GM21576 (cell line): ENCODE measurements at regions not wholly inside any gene's neighbourhood (a gene's known extent, or its start where the extent isn't known, plus 50 kb on each side); places are given as distances from the start of the nearest gene placed in this dataset.

Source experiments
- ATAC-seq: cut with Tn5 transposase; IDR thresholded peaks from one replicate; pipeline ENCODE4 v1.9.1; 2021; ENCODE audit warnings: mild to moderate bottlenecking, moderate library complexity; ENCODE audit not compliant: unreplicated experiment

GRCh38 chr18:28409811-28410210 is 232.9 kb upstream of the CDH2 start:
- ATAC-seq = no peak

DNA sequence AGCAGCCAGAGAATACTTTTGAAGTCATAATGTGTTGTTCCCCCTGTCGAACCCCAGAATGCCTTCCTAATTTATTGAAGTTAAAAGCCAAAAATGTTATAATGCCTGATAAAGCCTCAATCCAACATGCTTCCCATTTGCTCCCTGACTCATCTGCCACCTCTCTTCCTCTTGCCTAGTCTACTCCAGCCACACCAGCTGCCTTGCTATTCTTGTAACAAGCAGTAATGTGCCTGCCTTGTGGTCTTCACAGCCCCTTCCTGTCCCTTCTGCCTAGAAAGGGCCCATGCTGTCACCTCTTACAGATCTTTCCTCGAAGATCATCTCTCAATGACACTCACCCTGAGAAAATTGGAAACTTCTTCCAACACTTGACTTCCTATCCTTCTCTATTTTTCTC is 231.6 kb upstream of the CDH2 start:
- no peak for ATAC-seq

DNA sequence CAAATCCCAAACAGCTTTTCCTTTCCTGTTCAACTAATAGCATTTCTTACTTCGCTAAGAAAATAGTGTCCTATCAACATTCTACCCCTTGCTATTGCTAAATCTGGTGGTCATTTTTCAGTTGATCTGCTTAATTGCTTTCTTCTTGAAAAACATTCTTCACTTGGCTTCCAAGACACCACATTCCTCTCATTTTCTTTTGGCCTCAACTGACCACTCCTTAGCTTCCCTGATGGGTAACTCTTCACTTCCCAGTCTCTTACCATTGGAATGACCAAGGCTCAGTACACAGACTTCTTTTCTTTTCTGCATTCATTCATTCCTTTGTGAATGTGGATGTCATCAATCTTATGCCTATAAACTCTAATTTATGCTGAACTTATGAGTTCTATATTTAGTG is 230.8 kb upstream of the CDH2 start:
- no peak for ATAC-seq

- no peak for ATAC-seq
Measured at GRCh38 chr18:28406533-28406932, 229.6 kb upstream of the CDH2 start.

DNA sequence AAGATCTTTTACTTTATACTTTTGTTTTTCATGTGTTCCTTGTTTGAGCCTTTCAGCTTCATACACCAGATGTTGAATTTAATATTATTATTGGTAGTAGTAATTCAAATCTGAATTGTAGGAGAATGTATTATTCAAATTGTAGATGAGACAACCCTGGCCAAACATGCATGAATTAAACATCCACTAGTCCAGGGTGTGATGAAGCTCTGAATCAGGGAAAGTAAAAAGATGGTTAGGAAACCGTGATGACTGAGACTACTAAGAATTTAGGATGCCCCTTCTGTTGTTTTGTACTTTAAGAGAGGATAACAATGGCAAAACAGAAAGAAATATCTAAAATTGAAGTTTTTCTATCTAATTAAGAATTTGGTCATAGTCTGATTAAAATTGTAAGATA is 227.8 kb upstream of the CDH2 start:
- no peak for ATAC-seq

- no peak for ATAC-seq
Measured at GRCh38 chr18:28399781-28400362, 222.9 kb upstream of the CDH2 start.

- no peak for ATAC-seq
Measured at GRCh38 chr18:28398471-28398870, 221.5 kb upstream of the CDH2 start.

DNA sequence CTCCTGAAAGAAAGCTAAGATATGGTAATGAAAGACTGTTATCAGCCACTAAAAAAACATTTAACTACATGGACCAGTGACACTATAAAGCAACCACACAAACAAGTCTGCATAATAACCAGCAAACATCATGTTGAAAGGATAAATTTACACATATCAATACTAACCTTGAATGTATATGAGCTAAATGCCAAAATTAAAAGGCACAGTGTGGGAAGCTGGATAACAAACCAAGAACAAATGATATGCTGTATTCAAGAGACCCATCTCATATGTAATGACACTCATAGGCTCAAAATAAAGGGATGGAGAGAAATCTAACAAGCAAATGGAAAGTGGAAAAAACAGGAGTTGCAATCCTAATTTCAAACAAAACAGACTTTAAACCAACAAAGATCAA is 213.1 kb upstream of the CDH2 start:
- no peak for ATAC-seq

GRCh38 chr18:28382215-28382879 is 205.4 kb upstream of the CDH2 start:
- ATAC-seq = no peak

- ATAC-seq = no peak
Measured at GRCh38 chr18:28372186-28372585, 195.3 kb upstream of the CDH2 start.

DNA sequence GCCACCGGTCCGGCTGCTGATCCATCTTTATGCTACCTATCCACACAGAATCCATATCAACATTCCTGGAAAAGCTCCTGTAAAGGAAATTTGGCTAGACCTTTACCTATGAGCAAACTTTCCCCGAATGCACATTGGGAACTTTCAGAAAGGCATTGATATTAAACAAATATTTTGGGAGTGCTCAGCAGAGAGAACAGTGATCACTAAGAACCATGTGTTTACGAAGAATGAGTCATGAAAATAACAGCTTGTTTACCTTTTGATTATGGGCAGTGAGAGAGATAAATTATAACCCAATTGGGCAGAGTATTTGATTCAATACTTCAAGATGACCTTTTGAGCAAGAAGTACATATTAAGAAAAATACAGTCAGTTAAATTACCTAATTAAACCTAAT is 189.7 kb upstream of the CDH2 start:
- ATAC-seq = no peak

DNA sequence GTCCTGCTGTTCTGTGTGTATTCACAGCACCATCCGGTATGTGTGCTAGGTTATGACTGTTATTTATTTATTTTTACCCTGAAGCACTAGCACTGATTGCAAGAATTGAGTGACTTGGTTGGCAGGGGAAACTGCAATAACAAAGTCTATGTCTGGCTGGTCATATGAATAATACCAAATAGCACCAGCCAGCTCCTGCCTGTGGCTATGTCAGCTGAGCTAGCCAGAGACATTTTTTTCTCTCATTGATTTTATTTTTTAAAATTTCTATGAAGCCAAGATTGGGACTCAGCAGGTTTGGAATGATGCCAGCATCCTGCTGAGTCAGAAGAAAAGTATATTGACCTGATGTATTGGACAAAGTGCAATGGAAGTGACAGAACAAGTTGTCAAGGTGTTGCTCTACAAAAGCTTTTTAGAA is 188.5 kb upstream of the CDH2 start:
- ATAC-seq = no peak

- ATAC-seq = no peak
Measured at GRCh38 chr18:28363124-28363523, 186.2 kb upstream of the CDH2 start.

GRCh38 chr18:28359176-28359575 is 182.2 kb upstream of the CDH2 start:
- no peak for ATAC-seq

DNA sequence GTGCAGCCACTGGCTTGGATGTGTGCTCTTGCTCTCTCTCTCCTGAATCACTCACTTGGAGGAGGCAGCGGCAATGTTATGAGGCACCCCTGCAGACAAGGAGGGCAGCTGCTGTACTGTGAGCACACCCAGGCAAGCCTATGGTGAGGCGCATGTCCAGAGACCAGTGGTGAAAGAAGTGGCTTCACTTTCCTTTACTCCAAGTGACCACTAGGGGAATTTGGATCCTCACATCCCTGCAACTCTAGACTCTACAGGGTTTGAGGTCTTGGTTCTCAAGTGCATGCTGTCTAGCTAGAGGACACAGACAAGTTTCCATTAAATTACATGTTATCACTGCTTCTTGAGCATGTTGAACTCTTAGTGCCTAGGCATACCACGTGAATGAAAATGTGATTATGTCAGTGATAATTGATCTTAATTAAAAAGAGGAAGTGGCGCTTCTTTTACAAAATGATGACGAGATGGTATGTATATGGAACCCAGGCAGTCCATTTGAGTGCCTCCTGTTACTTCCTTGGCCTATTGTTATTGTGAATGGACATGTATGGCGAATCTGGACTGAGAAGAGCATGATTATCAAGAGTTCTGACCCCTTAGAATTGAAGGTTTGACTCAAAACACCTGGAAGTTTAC is 181.0 kb upstream of the CDH2 start:
- no peak for ATAC-seq

- no peak for ATAC-seq
Measured at GRCh38 chr18:28350821-28351220, 173.9 kb upstream of the CDH2 start.

GRCh38 chr18:28342231-28342630 is 165.3 kb upstream of the CDH2 start:
- no peak for ATAC-seq

- ATAC-seq = no peak
Measured at GRCh38 chr18:28338316-28338715, 161.4 kb upstream of the CDH2 start.

DNA sequence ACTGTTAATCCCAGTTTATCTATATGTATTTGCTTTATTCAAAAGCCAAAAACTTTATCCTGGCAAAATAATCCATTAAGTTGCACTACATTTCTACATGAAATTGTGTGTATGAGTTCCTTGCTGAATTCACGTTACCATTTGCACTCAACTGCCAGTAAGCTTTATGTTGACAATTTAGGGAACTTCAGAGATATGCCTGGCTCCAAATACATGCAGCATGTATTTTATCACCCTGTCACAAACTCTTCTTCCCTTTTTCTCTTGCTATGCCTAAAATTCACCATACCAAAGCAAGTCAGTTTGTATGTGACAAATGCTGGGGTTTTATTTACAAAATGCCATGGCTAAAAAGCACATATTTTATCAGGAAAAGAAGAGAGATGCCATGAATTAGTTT is 157.6 kb upstream of the CDH2 start:
- ATAC-seq = no peak

DNA sequence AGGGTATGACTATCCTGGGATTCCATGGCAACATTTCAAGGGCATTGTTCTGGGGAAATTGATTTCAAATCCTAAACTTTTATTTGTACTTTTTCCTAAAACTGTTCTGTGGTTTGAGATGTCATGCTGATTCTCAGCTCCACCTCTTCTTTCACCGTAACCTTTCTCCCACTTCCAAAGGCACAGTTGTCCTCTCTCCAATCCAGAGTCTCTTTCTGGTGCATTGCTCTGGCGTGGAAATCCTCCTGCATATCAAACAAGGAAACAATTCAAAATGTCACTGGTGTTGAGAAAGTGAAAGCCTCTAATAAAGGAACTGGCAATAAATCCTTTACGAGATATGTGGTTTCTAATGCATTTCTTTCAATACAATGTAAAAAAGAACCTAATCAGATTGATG is 155.1 kb upstream of the CDH2 start:
- ATAC-seq = no peak

- no peak for ATAC-seq
Measured at GRCh38 chr18:28331551-28331950, 154.6 kb upstream of the CDH2 start.

- ATAC-seq = no peak
Measured at GRCh38 chr18:28313602-28314001, 136.7 kb upstream of the CDH2 start.

DNA sequence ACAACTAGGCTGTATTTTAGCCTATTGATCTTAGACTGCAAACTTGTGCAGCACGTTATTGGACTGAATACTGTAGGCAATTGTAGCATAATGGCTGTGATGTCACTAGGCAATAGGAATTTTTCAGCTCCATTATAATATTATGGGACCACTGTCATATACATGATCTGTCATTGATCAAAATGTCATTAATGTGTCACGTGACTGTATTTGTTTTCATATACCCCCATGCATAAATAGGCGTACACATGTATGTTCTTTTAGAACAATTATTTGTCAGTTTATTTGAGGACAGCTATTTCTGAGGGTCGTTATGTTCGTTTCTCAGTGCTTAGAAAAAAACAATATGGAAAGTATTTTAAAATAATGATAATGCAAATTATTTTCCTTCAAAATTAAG is 111.9 kb upstream of the CDH2 start:
- ATAC-seq = no peak
